Osteocyte (in vitro differentiated cells): ENCODE measurements at regions not wholly inside any gene's neighbourhood (a gene's known extent, or its start where the extent isn't known, plus 50 kb on each side); places are given as distances from the start of the nearest gene placed in this dataset.

Experiments used
- DNase-seq: peaks from one replicate; pipeline ENCODE4 v3.0.0; 2021; ENCODE audit warnings: mixed read lengths; ENCODE audit not compliant: unreplicated experiment; ENCODE audit errors: extremely low spot score
- H3K27ac Mint-ChIP-seq: one replicate; pipeline ENCODE4 v1.8.0; 2021; ENCODE audit warnings: mild to moderate bottlenecking, mixed read lengths; ENCODE audit not compliant: unreplicated experiment
- H3K27me3 Mint-ChIP-seq: one replicate; pipeline ENCODE4 v1.8.0; 2021; ENCODE audit warnings: mixed read lengths; ENCODE audit not compliant: unreplicated experiment
- H3K36me3 Mint-ChIP-seq: one replicate; pipeline ENCODE4 v1.8.0; 2021; ENCODE audit warnings: mixed read lengths; ENCODE audit not compliant: unreplicated experiment
- H3K4me1 Mint-ChIP-seq: one replicate; pipeline ENCODE4 v1.8.0; 2021; ENCODE audit warnings: mixed read lengths; ENCODE audit not compliant: unreplicated experiment
- H3K4me3 Mint-ChIP-seq: one replicate; pipeline ENCODE4 v1.8.0; 2021; ENCODE audit warnings: mild to moderate bottlenecking, moderate library complexity, mixed read lengths; ENCODE audit not compliant: unreplicated experiment
- H3K9me3 Mint-ChIP-seq: one replicate; pipeline ENCODE4 v1.8.0; 2021; ENCODE audit warnings: mixed read lengths; ENCODE audit not compliant: unreplicated experiment
- CTCF ChIP-seq: fragments of 200-600 bp; sonication (generic); IDR thresholded peaks from 2 replicates; pipeline ENCODE4 v1.5.0; 2021; ENCODE audit warnings: antibody characterized with exemption, mild to moderate bottlenecking, moderate library complexity

- no peak overlapping the region for H3K4me3 Mint-ChIP-seq
- no peak for TF ChIP-seq CTCF
- peaks cover 2% of the 10 kb centered on the region for H3K4me1 Mint-ChIP-seq
- H3K27ac Mint-ChIP-seq: no peak overlapping the region
- H3K27me3 Mint-ChIP-seq: peaks cover 4% of the 10 kb centered on the region
- no peaks in the 10 kb centered on the region for H3K9me3 Mint-ChIP-seq
- H3K36me3 Mint-ChIP-seq: no peaks in the 10 kb centered on the region
- DNase-seq: no peak
These were observed 82.5 kb upstream of the MSX1 start for GRCh38 chr4:4776934-4777333.

- no peaks in the 10 kb centered on the region for H3K36me3 Mint-ChIP-seq
- peaks cover 4% of the 10 kb centered on the region for H3K27me3 Mint-ChIP-seq
- no peak for DNase-seq
- H3K9me3 Mint-ChIP-seq: no peaks in the 10 kb centered on the region
- no peak overlapping the region for H3K27ac Mint-ChIP-seq
- H3K4me3 Mint-ChIP-seq: no peak overlapping the region
- no peak for TF ChIP-seq CTCF
- H3K4me1 Mint-ChIP-seq: no peaks in the 10 kb centered on the region
These were observed 83.1 kb upstream of the MSX1 start for GRCh38 chr4:4776335-4776734.

DNA sequence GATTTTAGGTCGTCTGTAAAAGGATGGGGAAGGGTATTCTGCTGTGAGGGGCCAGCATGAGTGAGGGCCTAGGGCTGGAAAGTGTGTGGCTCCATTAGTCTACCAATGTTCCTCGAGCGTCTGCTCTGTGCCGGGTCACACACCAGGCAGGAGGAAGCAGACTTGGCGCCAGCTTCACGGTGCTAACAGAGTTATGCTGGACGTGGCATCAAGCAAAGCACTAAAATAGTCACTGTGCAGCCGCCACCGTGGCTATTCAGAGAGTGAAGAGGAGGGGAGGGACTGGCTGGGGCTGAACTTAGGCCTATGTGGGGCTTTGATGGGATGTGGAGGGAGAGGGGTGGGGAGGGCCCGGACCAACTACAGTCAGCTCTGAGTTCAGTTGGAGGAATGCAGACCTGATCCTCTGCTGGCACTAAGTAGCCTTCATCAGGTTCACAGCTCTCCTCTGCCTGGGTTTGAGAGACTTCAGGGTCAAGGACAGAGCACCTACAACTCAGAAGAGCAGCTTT is 83.9 kb upstream of the MSX1 start:
- peaks cover 2% of the 10 kb centered on the region for H3K27me3 Mint-ChIP-seq
- no peak overlapping the region for H3K4me3 Mint-ChIP-seq

DNA sequence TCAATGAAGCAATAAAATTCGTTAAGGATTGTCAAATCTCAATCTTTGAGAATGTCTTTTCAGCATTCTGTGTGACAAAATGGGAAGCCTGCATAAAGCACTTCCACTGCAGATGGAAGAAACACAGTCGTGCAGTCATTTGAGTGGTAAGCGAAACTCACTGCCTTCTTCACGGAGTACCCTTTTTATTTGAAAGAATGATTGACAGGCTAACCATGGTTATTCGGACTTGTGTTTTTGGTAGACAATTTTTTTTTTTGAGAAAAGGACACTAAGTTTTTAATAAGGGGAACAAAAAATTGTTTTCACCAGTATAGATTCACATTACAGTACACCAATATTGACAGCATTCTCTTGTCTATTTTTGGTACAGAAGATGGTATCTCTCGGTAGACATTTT is 86.9 kb upstream of the MSX1 start:
- peaks cover under 1% of the 10 kb centered on the region for H3K9me3 Mint-ChIP-seq
- H3K27me3 Mint-ChIP-seq: peaks cover 2% of the 10 kb centered on the region
- DNase-seq: no peak
- H3K36me3 Mint-ChIP-seq: no peaks in the 10 kb centered on the region
- no peaks in the 10 kb centered on the region for H3K4me1 Mint-ChIP-seq
- no peak for TF ChIP-seq CTCF
- no peak overlapping the region for H3K27ac Mint-ChIP-seq
- H3K4me3 Mint-ChIP-seq: no peak overlapping the region

More for the DNA sequence above, 83.9 kb upstream of the MSX1 start:
- TF ChIP-seq CTCF: no peak
- Mint-ChIP-seq H3K9me3 (no peaks in the 10 kb centered on the region), H3K4me1 (no peaks in the 10 kb centered on the region), H3K36me3 (no peaks in the 10 kb centered on the region), H3K27ac (no peak overlapping the region)
- no peak for DNase-seq

DNA sequence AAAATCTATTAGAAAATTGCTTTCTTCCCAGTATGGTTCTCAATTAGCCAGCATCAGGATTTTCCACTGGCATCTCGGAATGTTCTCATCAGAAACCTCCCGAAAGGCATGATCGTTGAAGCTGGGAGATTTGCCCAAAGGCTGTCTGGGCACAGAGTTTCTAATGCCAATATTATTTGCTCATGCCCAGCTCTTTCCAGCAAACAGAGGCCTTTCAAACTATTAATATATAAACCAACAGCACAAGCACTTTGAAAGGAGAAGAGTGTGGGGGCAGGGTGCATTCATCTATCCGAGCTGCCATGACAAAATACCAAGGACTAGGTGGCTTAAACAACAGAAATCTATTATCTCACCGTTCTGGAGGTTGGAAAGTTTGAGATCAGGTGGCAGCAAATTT is 88.3 kb upstream of the MSX1 start:
- DNase-seq: no peak
- TF ChIP-seq CTCF: no peak
- peaks cover 4% of the 10 kb centered on the region for H3K4me1 Mint-ChIP-seq

More for the DNA sequence above, 88.3 kb upstream of the MSX1 start:
- Mint-ChIP-seq H3K9me3 (peaks cover 7% of the 10 kb centered on the region), H3K4me3 (no peak overlapping the region), H3K27me3 (peaks cover 5% of the 10 kb centered on the region), H3K36me3 (no peaks in the 10 kb centered on the region), H3K27ac (no peak overlapping the region)
